Smooth muscle cell (in vitro differentiated cells): ENCODE measurements at regions not wholly inside any gene's neighbourhood (a gene's known extent, or its start where the extent isn't known, plus 50 kb on each side); places are given as distances from the start of the nearest gene placed in this dataset.
"Not testable (repeated sequence)": the region's sequence is repeated elsewhere in the genome, so short reads cannot be mapped to it uniquely, and the experiment has no call there.

Source experiments
- DNase-seq: peaks from one replicate; lab custom pipeline; 2025; ENCODE audit not compliant: unreplicated experiment; lab: John Stamatoyannopoulos, UW
- H2AFZ ChIP-seq: fragments of 200-600 bp; sonication (generic); 2 replicates; pipeline ENCODE4 v1.6.0; 2016; ENCODE audit warnings: antibody characterized with exemption, low read depth, mild to moderate bottlenecking
- H3F3A ChIP-seq: fragments of 200-600 bp; sonication (generic); 2 replicates; pipeline ENCODE4 v1.6.0; 2017; ENCODE audit warnings: antibody characterized with exemption, low read depth
- H3K27ac ChIP-seq: fragments of 200-600 bp; sonication (generic); 2 replicates; pipeline ENCODE4 v1.5.1; 2016; ENCODE audit warnings: low read depth, mild to moderate bottlenecking
- H3K27me3 ChIP-seq: fragments of 200-600 bp; sonication (generic); 2 replicates; pipeline ENCODE4 v1.6.1; 2016; ENCODE audit warnings: low read depth, mild to moderate bottlenecking
- H3K36me3 ChIP-seq: fragments of 200-600 bp; sonication (generic); 2 replicates; pipeline ENCODE4 v1.5.1; 2016; ENCODE audit warnings: low read depth
- H3K4me1 ChIP-seq: fragments of 200-600 bp; sonication (generic); 2 replicates; pipeline ENCODE4 v1.5.1; 2016; ENCODE audit warnings: low read depth
- H3K4me2 ChIP-seq: fragments of 200-600 bp; sonication (generic); 2 replicates; pipeline ENCODE4 v1.6.0; 2016; ENCODE audit warnings: mild to moderate bottlenecking
- H3K4me3 ChIP-seq: fragments of 200-600 bp; sonication (generic); 2 replicates; pipeline ENCODE4 v1.5.1; 2016; ENCODE audit warnings: mild to moderate bottlenecking
- H3K79me2 ChIP-seq: fragments of 200-600 bp; sonication (generic); 2 replicates; pipeline ENCODE4 v1.6.0; 2016; ENCODE audit warnings: low read depth, mild to moderate bottlenecking
- H3K9ac ChIP-seq: fragments of 200-600 bp; sonication (generic); 2 replicates; pipeline ENCODE4 v1.6.0; 2016; ENCODE audit warnings: low read depth
- H3K9me3 ChIP-seq: fragments of 200-600 bp; sonication (generic); replicated peaks from 2 replicates; pipeline ENCODE4 v1.5.1; 2016; ENCODE audit warnings: low read depth
- H4K20me1 ChIP-seq: fragments of 200-600 bp; sonication (generic); 2 replicates; pipeline ENCODE4 v1.6.0; 2016; ENCODE audit warnings: low read depth
- CTCF ChIP-seq: fragments of 200-600 bp; sonication (generic); IDR thresholded peaks from 2 replicates; pipeline ENCODE4 v1.5.1; 2017; ENCODE audit warnings: borderline replicate concordance, mild to moderate bottlenecking, antibody characterized with exemption; ENCODE audit not compliant: insufficient read depth, poor library complexity, severe bottlenecking
- WGBS: methylation state at CpG from one replicate; pipeline ENCODE4 v1.1.7; 2016; ENCODE audit warnings: low lambda C conversion rate; 5-methylcytosine and 5-hydroxymethylcytosine counted together

GRCh38 chr3:8070011-8070410 is 431.6 kb upstream of the LMCD1 start:
- TF ChIP-seq CTCF = no peak
- H3K9ac ChIP-seq = no peak overlapping the region
- no peak overlapping the region for H3K27ac ChIP-seq
- no peaks in the 10 kb centered on the region for H3F3A ChIP-seq
- no peak for DNase-seq
- H3K4me1 ChIP-seq = no peaks in the 10 kb centered on the region
- H3K9me3 ChIP-seq = no peaks in the 10 kb centered on the region
- no peaks in the 10 kb centered on the region for H4K20me1 ChIP-seq
- no peaks in the 10 kb centered on the region for H3K36me3 ChIP-seq
- H3K4me3 ChIP-seq = no peak overlapping the region
- H2AFZ ChIP-seq = no peak overlapping the region
- H3K79me2 ChIP-seq = no peaks in the 10 kb centered on the region
- H3K4me2 ChIP-seq = no peak overlapping the region
- H3K27me3 ChIP-seq = no peaks in the 10 kb centered on the region

- not testable (repeated sequence) for H2AFZ ChIP-seq, H3K4me1 ChIP-seq, H3K4me2 ChIP-seq, H3K9ac ChIP-seq, H3K9me3 ChIP-seq, H3F3A ChIP-seq, H3K79me2 ChIP-seq, H3K4me3 ChIP-seq, H4K20me1 ChIP-seq, H3K27me3 ChIP-seq, H3K27ac ChIP-seq, DNase-seq, H3K36me3 ChIP-seq
- WGBS = 95% methylated on average over 3 of the region's 3 CpGs
Measured at GRCh38 chr3:8074740-8075139, 426.9 kb upstream of the LMCD1 start.

- TF ChIP-seq CTCF = no peak
- 87% methylated on average over 1 of the region's 1 CpG for WGBS
Measured at GRCh38 chr3:8077126-8077525, 424.5 kb upstream of the LMCD1 start.

GRCh38 chr3:8080464-8080863 is 421.2 kb upstream of the LMCD1 start:
- H3F3A ChIP-seq = no peaks in the 10 kb centered on the region
- no peak for DNase-seq
- no peak overlapping the region for H3K4me2 ChIP-seq
- H3K79me2 ChIP-seq = no peaks in the 10 kb centered on the region
- H4K20me1 ChIP-seq = no peaks in the 10 kb centered on the region
- H3K27me3 ChIP-seq = no peaks in the 10 kb centered on the region
- no peaks in the 10 kb centered on the region for H3K9me3 ChIP-seq
- TF ChIP-seq CTCF = no peak
- H2AFZ ChIP-seq = no peak overlapping the region
- H3K4me1 ChIP-seq = no peaks in the 10 kb centered on the region
- no peak overlapping the region for H3K9ac ChIP-seq
- no peak overlapping the region for H3K27ac ChIP-seq
- H3K36me3 ChIP-seq = no peaks in the 10 kb centered on the region
- no peak overlapping the region for H3K4me3 ChIP-seq

More at GRCh38 chr3:8077126-8077525, 424.5 kb upstream of the LMCD1 start:
- Histone ChIP-seq H3K79me2 (no peaks in the 10 kb centered on the region), H3K4me1 (no peaks in the 10 kb centered on the region), H3K36me3 (no peaks in the 10 kb centered on the region), H4K20me1 (no peaks in the 10 kb centered on the region), H3K9ac (no peak overlapping the region), H3F3A (no peaks in the 10 kb centered on the region), H2AFZ (no peak overlapping the region), H3K27me3 (no peaks in the 10 kb centered on the region), H3K27ac (no peak overlapping the region), H3K4me3 (no peak overlapping the region), H3K9me3 (no peaks in the 10 kb centered on the region), H3K4me2 (no peak overlapping the region)
- DNase-seq = no peak
